Posterior vena cava (tissue), 2 donors: ENCODE measurements at regions not wholly inside any gene's neighbourhood (a gene's known extent, or its start where the extent isn't known, plus 50 kb on each side); places are given as distances from the start of the nearest gene placed in this dataset.

Experiments
- DNase-seq: peaks from one replicate; pipeline ENCODE4 v3.0.0-alpha.2; 2020; ENCODE audit warnings: low spot score
- intact Hi-C, 2 donors: fragments of 100-400 bp; cut with DNase I; formaldehyde crosslinking; loops; one replicate each; pipeline versions ENCODE4 v1.14.1 to v1.14.2; 2022 to 2023
- donor health status: DM: yes; HTN: yes; CAD: no.
- donor health status: DM: yes; HTN: yes; CAD: no.

DNA sequence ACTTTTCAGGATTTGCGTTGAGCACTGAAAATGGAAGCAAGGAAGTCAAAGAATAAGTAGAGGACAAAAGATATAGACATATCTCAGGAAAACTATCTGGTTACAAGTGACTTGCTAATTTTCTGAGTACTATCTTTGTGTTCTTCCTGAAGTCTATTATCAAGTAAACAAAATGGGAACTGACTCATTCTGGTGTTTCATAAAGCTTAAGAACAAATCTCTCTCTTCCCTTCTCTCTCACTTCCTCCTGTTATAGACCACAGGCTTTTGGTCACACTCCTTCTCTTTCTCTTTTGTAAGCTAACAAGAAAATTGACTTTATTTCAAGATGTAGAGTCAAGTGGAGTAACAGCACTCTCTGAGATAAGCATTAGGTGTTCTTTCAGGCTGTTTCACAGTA lies 406.6 kb upstream of the SYT1 start:
- no peak for DNase-seq
- intact Hi-C loops, result no loop called here

- intact Hi-C loops, result no loop called here
- no peak for DNase-seq
Observed at GRCh38 chr12:78470354-78471195, 394.0 kb upstream of the SYT1 start.

GRCh38 chr12:78473136-78473535 lies 391.4 kb upstream of the SYT1 start:
- intact Hi-C loops, result no loop called here
- DNase-seq, result no peak

- intact Hi-C loops, result no loop called here
- no peak for DNase-seq
Observed at GRCh38 chr12:78473561-78473960, 391.0 kb upstream of the SYT1 start.

DNA sequence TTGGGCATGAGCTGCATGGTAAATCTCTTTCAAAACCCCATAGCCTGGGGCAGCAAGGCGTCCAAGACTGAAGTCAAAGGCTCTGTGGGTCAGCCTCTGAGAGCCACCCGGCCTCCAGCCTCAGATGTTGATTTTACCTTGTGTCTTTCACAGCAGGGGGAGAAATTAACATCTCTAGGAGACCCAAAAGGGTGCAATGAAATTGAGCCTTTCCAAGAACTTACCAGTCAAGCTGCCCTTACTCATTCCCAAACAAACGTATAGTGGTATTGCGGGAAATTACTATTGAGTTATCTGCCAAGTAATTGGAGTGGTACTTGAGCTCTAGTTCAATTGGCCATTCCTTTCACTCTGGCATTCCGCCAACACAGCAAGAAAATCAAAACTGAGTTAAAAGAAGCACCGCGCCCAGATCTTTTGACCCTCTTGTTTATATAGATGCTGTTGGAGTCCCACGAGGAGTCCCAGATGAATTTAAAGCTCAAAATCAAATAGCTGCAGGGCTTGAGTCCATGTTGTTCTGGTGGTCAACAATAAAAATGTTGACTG lies 380.7 kb upstream of the SYT1 start:
- intact Hi-C loops, result no loop called here
- DNase-seq, result no peak

DNA sequence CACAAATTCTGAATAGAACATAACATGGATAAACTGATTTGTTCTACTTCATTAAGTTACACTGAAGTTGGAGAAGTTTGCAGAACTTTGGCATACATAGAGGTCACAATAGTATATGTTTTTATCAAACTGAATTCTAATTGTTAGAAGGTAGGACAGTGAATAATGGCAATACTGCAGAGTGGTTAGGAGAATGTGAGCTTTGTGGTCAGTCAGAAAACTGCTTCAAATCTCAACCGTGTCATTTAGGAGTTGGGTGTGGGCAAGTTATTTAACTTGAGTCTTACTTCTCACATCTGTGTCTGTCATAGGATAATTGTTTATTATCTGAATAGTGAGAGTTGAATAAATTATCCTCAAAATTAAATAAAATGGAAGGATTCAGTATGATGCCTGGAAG lies 374.6 kb upstream of the SYT1 start:
- no peak for DNase-seq
- intact Hi-C loops, result no loop called here

- DNase-seq, result no peak
- intact Hi-C loops, result no loop called here
Observed at GRCh38 chr12:78490861-78491260, 373.7 kb upstream of the SYT1 start.

- intact Hi-C loops, result no loop called here
- DNase-seq, result no peak
Observed at GRCh38 chr12:78494911-78495310, 369.7 kb upstream of the SYT1 start.

DNA sequence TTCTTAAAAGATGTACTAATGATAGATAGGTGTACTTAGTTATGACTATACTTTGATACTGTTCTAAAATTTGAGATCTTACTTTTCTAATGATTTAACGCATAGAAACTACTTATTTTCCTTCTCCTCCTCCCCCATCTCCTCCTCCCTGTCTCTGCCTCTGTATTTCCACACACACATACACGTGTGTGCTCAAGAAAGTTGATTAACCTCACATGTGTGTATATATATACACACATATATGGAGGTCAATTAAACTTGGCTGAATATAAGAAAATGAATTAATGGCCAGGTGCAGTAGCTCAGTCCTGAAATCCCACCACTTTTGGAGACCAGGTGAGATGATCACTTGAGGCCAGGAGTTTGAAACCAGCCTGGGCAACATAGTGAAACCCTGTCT lies 362.7 kb upstream of the SYT1 start:
- no peak for DNase-seq
- intact Hi-C loops, result no loop called here

- DNase-seq, result no peak
- intact Hi-C loops, result no loop called here
Observed at GRCh38 chr12:78519422-78519821, 345.2 kb upstream of the SYT1 start.

DNA sequence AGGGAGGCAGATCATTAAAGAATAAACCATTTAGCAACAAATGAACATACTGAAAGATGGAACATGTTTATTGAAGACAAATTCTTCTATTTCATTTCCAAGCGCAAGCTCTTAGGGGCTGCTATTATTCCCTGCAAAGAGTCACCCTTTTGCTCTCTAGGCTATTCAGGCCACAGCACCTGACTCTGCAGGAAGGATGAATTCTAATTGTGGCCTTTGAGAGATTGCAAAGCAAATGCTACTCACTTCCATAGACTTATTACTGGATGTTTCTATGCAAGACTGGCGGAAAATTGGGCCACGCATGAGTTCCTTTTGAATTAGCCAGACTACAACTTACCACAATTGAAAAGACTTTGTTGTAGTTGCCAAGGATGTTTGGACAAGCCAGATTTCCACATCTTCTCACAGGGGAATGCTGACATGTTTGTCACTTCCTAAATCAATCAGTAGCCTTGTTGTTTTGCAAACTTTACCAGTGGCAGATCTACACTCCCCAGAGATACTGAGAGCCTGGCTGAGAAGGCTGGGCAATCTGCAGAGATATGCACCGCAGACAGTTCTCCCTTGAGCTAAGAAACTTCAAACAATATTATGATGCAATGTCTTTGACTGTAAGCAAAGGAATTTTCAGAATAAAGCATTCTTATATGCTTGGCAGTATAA lies 334.3 kb upstream of the SYT1 start:
- intact Hi-C loops, result no loop called here
- DNase-seq, result no peak

- DNase-seq, result no peak
- intact Hi-C loops, result no loop called here
Observed at GRCh38 chr12:78531831-78532458, 332.6 kb upstream of the SYT1 start.

DNA sequence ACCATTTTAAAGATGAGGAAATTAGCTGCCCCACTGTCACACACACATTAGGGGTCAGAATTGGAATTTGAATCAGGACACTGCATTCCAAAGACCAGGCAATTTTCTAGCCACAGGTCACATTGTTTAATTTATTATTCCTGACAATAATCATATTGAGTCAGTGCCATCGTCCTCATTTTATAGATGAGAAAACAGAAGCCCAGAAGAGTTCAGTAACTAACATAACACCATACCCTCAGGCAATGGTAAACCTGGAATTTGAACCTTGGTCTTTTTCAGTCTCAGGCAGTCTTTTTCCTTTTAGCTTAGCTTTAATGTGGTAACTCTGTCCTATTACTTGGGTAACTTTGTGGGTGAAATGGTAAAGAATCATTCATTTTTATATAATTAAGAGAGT lies 330.3 kb upstream of the SYT1 start:
- no peak for DNase-seq

GRCh38 chr12:78540606-78541336 lies 323.8 kb upstream of the SYT1 start:
- no peak for DNase-seq
- intact Hi-C loops, result no loop called here

More for the DNA sequence above, 330.3 kb upstream of the SYT1 start:
- intact Hi-C loops, result no loop called here

- intact Hi-C loops, result no loop called here
Observed at GRCh38 chr12:78550831-78551230, 313.7 kb upstream of the SYT1 start.

GRCh38 chr12:78555802-78556201 lies 308.8 kb upstream of the SYT1 start:
- intact Hi-C loops, result no loop called here

More at GRCh38 chr12:78550831-78551230, 313.7 kb upstream of the SYT1 start:
- no peak for DNase-seq

DNA sequence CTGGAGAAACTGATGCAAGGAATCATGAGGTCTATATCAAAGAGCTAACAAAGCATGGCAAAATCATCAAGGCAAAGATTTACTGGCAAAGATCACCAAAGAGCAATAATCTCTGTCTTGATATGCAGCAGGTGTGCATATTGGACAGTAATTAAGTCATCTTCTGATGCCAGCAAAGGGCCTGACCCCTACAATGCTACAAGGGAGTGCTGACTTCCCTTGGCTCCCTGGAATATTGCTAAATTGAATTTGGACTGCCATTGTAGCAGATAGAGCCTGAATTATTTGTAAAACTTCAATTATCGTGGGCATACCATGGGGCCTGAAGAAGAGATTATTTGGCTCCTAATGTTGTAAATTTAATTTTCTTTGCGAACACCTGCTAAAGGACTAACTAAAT lies 307.9 kb upstream of the SYT1 start:
- intact Hi-C loops, result no loop called here
- no peak for DNase-seq

More at GRCh38 chr12:78555802-78556201, 308.8 kb upstream of the SYT1 start:
- DNase-seq, result no peak

DNA sequence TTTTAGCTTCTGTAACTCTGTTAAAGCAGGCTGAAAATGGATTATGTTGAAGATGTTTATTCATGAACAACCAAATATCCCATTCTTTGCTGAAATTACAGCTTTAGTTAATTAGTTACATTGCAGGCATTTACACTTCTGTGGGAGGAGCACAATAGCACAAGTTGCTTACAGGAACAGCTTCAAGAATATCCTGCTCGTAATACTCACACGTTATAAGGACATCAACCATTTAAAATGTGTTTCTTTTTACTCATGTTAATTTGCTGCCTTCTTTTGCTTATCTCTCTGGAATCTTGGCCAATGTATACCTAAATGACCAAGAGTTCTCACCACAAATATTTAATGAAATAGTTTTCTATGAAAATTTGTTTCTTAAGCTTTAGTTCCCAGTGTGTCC lies 305.2 kb upstream of the SYT1 start:
- DNase-seq, result no peak
- intact Hi-C loops, result no loop called here

DNA sequence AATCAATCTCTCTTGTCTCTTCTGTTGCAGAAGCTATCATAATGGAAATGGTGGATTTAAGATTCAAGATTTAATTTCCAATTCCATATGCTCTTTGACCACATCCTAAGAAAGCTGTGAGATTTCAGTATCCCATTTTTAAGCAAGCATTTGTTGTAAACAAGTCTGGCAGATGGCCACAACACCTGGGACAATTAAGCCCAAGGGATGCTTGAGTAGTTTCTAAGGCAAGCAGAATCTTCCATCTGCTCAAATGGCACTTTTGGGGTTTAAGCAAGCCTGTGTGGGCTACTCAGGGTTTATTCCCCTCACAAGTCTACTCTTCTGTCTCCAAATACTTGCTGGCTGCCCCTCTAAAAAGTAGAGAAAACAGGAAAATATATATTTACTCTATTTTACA lies 304.7 kb upstream of the SYT1 start:
- intact Hi-C loops, result no loop called here

DNA sequence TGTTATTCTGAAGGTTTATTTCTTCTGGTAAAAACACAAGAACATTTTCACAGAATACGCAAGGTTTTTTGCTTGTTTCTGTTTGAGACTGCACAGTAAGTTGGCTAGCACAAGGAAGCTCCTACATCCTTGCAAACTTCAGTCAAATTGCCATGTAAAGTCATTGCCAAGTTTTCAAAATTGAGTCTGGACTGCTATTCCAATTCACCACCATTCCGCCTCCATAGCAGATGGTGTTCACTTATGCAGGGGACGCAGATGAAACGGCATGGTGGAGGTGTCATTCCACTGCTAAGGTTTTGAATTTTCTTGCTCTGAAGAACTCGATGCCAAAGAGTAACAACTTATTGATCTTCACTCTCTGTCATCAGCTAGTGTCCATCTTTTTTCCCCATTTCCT lies 303.9 kb upstream of the SYT1 start:
- no peak for DNase-seq
- intact Hi-C loops, result no loop called here

More for the DNA sequence above, 304.7 kb upstream of the SYT1 start:
- DNase-seq, result no peak
